ENCODE measurements at regions not wholly inside any gene's neighbourhood (a gene's known extent, or its start where the extent isn't known, plus 50 kb on each side); places are given as distances from the start of the nearest gene placed in this dataset.

- TF ChIP-seq CTCF (IDR thresholded peaks at IDR 0.05) (no peak), POLR2A (IDR thresholded peaks at IDR 0.05) (no peak)
These were observed 306.7 kb upstream of the XYLT1 start for GRCh38 chr16:17777408-17777863.
